ENCODE measurements at regions not wholly inside any gene's neighbourhood (a gene's known extent, or its start where the extent isn't known, plus 50 kb on each side); places are given as distances from the start of the nearest gene placed in this dataset.

- no peaks in the 10 kb centered on the region for H3K27me3 ChIP-seq
- H3K36me3 ChIP-seq: no peaks in the 10 kb centered on the region
- H3K4me3 ChIP-seq: no peak overlapping the region
- no peak for DNase-seq
- TF ChIP-seq POLR2A (IDR thresholded peaks at IDR 0.05): no peak
- TF ChIP-seq, protein P1, sequence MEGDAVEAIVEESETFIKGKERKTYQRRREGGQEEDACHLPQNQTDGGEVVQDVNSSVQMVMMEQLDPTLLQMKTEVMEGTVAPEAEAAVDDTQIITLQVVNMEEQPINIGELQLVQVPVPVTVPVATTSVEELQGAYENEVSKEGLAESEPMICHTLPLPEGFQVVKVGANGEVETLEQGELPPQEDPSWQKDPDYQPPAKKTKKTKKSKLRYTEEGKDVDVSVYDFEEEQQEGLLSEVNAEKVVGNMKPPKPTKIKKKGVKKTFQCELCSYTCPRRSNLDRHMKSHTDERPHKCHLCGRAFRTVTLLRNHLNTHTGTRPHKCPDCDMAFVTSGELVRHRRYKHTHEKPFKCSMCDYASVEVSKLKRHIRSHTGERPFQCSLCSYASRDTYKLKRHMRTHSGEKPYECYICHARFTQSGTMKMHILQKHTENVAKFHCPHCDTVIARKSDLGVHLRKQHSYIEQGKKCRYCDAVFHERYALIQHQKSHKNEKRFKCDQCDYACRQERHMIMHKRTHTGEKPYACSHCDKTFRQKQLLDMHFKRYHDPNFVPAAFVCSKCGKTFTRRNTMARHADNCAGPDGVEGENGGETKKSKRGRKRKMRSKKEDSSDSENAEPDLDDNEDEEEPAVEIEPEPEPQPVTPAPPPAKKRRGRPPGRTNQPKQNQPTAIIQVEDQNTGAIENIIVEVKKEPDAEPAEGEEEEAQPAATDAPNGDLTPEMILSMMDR (IDR thresholded peaks at IDR 0.05): no peak
- no peaks in the 10 kb centered on the region for H3K9me3 ChIP-seq
- H3K27ac ChIP-seq: no peak overlapping the region
- H3K4me1 ChIP-seq: no peaks in the 10 kb centered on the region
These were observed 506.5 kb downstream of the ISL1 start for GRCh38 chr5:51889703-51890102.

DNA sequence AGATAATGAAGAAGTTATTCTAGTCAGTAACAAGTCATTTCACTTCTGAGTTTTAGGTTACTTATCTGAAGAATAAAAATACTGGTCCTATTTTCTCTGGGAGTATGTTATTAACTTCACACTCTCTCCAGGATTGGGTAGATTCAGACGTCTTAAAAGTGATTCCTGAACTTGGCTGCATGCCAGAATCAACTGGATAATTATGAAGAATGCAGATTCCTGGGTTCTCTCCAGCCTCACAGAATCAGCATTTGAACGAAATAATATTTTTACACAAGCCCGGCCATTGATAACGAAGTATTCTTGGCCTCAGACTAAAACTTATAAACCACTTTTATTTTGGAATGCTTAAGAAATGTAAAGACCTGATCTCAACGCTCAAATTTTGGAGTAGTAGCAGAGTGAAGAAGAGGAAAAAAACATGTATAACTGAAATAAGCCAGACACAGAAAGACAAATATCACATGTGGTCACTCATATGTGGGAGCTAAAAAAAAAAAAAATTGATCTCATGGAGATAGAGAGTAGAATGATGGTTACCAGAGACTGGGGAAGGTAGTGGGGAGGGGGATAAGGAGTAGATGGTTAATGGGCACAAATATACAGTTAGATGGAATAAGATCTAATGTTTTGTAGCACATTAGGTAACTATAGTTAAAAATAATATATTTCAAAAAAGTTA, 507.3 kb downstream of the ISL1 start:
- H3K4me1 ChIP-seq: no peaks in the 10 kb centered on the region
- H3K27ac ChIP-seq: no peak overlapping the region
- no peak overlapping the region for H3K4me3 ChIP-seq
- no peaks in the 10 kb centered on the region for H3K27me3 ChIP-seq
- DNase-seq: no peak
- TF ChIP-seq, protein P1 (IDR thresholded peaks at IDR 0.05): no peak
- H3K9me3 ChIP-seq: no peaks in the 10 kb centered on the region
- H3K36me3 ChIP-seq: no peaks in the 10 kb centered on the region

DNA sequence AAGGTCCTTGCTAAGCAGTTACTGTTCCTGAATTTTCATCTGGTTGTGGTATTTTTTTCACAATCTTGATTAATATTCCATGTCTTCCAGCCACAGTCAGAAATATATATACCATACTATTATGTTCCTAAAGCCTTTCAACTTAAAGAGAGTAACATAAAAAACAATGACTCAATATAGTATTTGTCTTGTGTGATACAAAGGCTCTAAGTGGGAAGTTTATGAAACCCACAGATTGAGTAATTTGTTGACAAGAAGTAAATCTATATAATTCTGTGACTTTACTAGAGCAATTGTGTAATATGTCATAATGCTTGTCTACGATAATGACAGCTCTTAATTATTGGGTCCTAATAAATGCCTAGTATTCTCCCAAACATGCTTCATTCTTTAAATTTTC, 509.4 kb downstream of the ISL1 start:
- Histone ChIP-seq H3K4me1 (no peaks in the 10 kb centered on the region), H3K4me3 (no peak overlapping the region), H3K27ac (no peak overlapping the region), H3K9me3 (no peaks in the 10 kb centered on the region), H3K36me3 (no peaks in the 10 kb centered on the region), H3K27me3 (no peaks in the 10 kb centered on the region)
- no peak for DNase-seq
- TF ChIP-seq POLR2A (IDR thresholded peaks at IDR 0.05): no peak
- TF ChIP-seq, protein P1 (IDR thresholded peaks at IDR 0.05): no peak

- H3K4me1 ChIP-seq: no peaks in the 10 kb centered on the region
- H3K9me3 ChIP-seq: no peaks in the 10 kb centered on the region
- H3K4me3 ChIP-seq: no peak overlapping the region
- DNase-seq: no peak
- no peak overlapping the region for H3K27ac ChIP-seq
- no peaks in the 10 kb centered on the region for H3K36me3 ChIP-seq
- no peaks in the 10 kb centered on the region for H3K27me3 ChIP-seq
- no peak for TF ChIP-seq POLR2A (IDR thresholded peaks at IDR 0.05)
- TF ChIP-seq, protein P1 (IDR thresholded peaks at IDR 0.05): no peak
These were observed 512.6 kb downstream of the ISL1 start for GRCh38 chr5:51895834-51896233.

- Histone ChIP-seq H3K9me3 (no peaks in the 10 kb centered on the region), H3K27ac (no peak overlapping the region), H3K4me3 (no peak overlapping the region), H3K36me3 (no peaks in the 10 kb centered on the region), H3K27me3 (no peaks in the 10 kb centered on the region), H3K4me1 (no peaks in the 10 kb centered on the region)
- TF ChIP-seq, protein P1 (IDR thresholded peaks at IDR 0.05): no peak
- no peak for TF ChIP-seq POLR2A (IDR thresholded peaks at IDR 0.05)
- DNase-seq: no peak
These were observed 519.3 kb downstream of the ISL1 start for GRCh38 chr5:51902512-51902911.

DNA sequence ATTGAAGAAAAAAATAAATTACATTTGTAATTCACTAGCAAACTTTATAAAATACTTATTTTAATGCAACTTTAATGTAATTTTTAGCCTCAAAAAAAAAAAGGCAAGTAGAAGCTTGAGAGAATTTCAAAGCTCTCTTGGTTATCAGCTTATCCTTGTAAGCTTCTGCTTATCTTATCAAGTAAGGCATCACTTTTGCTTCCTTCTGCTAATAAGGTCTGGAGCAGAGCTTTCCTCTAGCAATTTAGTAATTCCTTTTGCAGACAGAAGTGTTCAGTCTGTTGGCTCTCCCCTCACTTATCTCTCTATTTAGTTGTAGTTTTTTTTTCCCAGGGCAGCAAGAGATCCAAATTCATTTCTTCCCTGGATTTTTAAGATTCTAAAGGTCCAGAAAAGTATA, 525.0 kb downstream of the ISL1 start:
- Histone ChIP-seq H3K9me3 (no peaks in the 10 kb centered on the region), H3K4me3 (no peak overlapping the region), H3K36me3 (no peaks in the 10 kb centered on the region), H3K4me1 (no peaks in the 10 kb centered on the region), H3K27ac (no peak overlapping the region), H3K27me3 (no peaks in the 10 kb centered on the region)
- TF ChIP-seq, protein P1 (IDR thresholded peaks at IDR 0.05): no peak
- no peak for TF ChIP-seq POLR2A (IDR thresholded peaks at IDR 0.05)
- no peak for DNase-seq
